CD8-positive, alpha-beta memory T cell (primary cell): ENCODE measurements at regions not wholly inside any gene's neighbourhood (a gene's known extent, or its start where the extent isn't known, plus 50 kb on each side); places are given as distances from the start of the nearest gene placed in this dataset.

Experiments used
- CTCF ChIA-PET: fragments of 350-600 bp; sonication (Branson Sonifier 250); formaldehyde crosslinking; loops from one replicate; lab custom pipeline; 2021; ENCODE audit warnings: antibody characterized with exemption; lab: Charles Lee
- POLR2A ChIA-PET: fragments of 350-600 bp; sonication (Branson Sonifier 250); formaldehyde crosslinking; loops from one replicate; lab custom pipeline; 2021; ENCODE audit warnings: antibody characterized with exemption; lab: Charles Lee
- DNase-seq, 5 donors: peaks; one replicate each; pipeline versions ENCODE4 v3.0.0 to v3.0.0-alpha.2; 2020 to 2022; ENCODE audit warnings: mixed read lengths in 1 of 5
- H3K27ac ChIP-seq: one replicate; pipeline ENCODE4 v1.7.0; 2013; ENCODE audit warnings: low read depth, mild to moderate bottlenecking, low read length, moderate library complexity
- H3K27me3 ChIP-seq: 2 replicates; pipeline ENCODE4 v1.7.0; 2013; ENCODE audit warnings: low read length, mild to moderate bottlenecking; ENCODE audit not compliant: insufficient read depth, poor library complexity, severe bottlenecking
- H3K36me3 ChIP-seq: 2 replicates; pipeline ENCODE4 v1.7.0; 2013; ENCODE audit warnings: mild to moderate bottlenecking, low read length, moderate library complexity; ENCODE audit not compliant: insufficient read depth
- H3K4me1 ChIP-seq: 2 replicates; pipeline ENCODE4 v1.7.0; 2013; ENCODE audit warnings: mild to moderate bottlenecking, low read length, moderate library complexity; ENCODE audit not compliant: insufficient read depth
- H3K4me3 ChIP-seq: 2 replicates; pipeline ENCODE4 v1.7.0; 2013; ENCODE audit warnings: mild to moderate bottlenecking, low read length
- H3K9me3 ChIP-seq: 2 replicates; pipeline ENCODE4 v1.7.0; 2013; ENCODE audit warnings: mild to moderate bottlenecking, low read length
- H3K27ac Mint-ChIP-seq, 8 donors: one replicate each; pipeline ENCODE4 v1.8.0; 2020 to 2021; ENCODE audit warnings: mixed read lengths in 8 of 8, mild to moderate bottlenecking in 6 of 8, inconsistent platforms in 3 of 8, moderate library complexity in 3 of 8
- H3K27me3 Mint-ChIP-seq, 2 donors: one replicate each; pipeline ENCODE4 v1.8.0; 2020 to 2021; ENCODE audit warnings: mixed read lengths in 2 of 2, mild to moderate bottlenecking in 1 of 2, moderate library complexity in 1 of 2
- H3K36me3 Mint-ChIP-seq, 3 donors: one replicate each; pipeline ENCODE4 v1.8.0; 2020 to 2021; ENCODE audit warnings: mixed read lengths in 3 of 3, inconsistent platforms in 1 of 3, mild to moderate bottlenecking in 1 of 3
- H3K4me1 Mint-ChIP-seq, 3 donors: one replicate each; pipeline ENCODE4 v1.8.0; 2020 to 2021; ENCODE audit warnings: mixed read lengths in 3 of 3, inconsistent platforms in 1 of 3, mild to moderate bottlenecking in 1 of 3
- H3K4me3 Mint-ChIP-seq, 7 donors: one replicate each; pipeline ENCODE4 v1.8.0; 2020 to 2021; ENCODE audit warnings: mixed read lengths in 7 of 7, mild to moderate bottlenecking in 6 of 7, moderate library complexity in 4 of 7, inconsistent platforms in 2 of 7
- H3K9me3 Mint-ChIP-seq, 5 donors: one replicate each; pipeline ENCODE4 v1.8.0; 2020 to 2022; ENCODE audit warnings: mixed read lengths in 5 of 5, mild to moderate bottlenecking in 3 of 5, moderate library complexity in 2 of 5, inconsistent platforms in 1 of 5

DNA sequence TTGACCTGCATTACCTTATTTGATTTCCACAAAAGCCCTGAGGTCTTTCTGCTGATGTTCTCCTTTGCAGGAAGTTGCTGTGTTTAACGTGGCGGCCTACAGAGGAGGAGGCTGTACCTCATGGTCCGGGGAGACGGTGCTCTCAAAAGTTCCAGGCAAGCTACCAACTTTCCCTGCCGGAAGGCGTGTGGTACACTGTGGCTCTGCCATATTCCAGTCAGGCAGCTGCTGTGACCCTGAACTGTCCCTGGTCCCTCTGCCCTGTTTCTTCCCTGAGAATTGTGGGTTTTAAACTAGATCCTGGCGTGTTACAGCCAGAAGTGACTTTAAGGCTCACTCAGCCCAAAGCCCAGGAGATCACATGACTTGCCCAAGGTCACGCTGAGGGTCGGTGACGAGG, 139.2 kb downstream of the TEX36 start:
- no peaks in the 10 kb centered on the region for H3K9me3 Mint-ChIP-seq
- peaks cover 0 to 5% of the 10 kb centered on the region in 2 donors for H3K27me3 Mint-ChIP-seq
- no peak overlapping the region for H3K4me3 Mint-ChIP-seq
- H3K27ac Mint-ChIP-seq = no peak overlapping the region
- Histone ChIP-seq H3K27me3 (no peaks in the 10 kb centered on the region), H3K9me3 (no peaks in the 10 kb centered on the region), H3K27ac (no peak overlapping the region), H3K4me3 (no peak overlapping the region), H3K36me3 (no peaks in the 10 kb centered on the region), H3K4me1 (no peaks in the 10 kb centered on the region)
- ChIA-PET CTCF (no interaction called here), POLR2A (no interaction called here)
- H3K36me3 Mint-ChIP-seq = no peaks in the 10 kb centered on the region
- DNase-seq = no peak
- no peaks in the 10 kb centered on the region for H3K4me1 Mint-ChIP-seq

DNA sequence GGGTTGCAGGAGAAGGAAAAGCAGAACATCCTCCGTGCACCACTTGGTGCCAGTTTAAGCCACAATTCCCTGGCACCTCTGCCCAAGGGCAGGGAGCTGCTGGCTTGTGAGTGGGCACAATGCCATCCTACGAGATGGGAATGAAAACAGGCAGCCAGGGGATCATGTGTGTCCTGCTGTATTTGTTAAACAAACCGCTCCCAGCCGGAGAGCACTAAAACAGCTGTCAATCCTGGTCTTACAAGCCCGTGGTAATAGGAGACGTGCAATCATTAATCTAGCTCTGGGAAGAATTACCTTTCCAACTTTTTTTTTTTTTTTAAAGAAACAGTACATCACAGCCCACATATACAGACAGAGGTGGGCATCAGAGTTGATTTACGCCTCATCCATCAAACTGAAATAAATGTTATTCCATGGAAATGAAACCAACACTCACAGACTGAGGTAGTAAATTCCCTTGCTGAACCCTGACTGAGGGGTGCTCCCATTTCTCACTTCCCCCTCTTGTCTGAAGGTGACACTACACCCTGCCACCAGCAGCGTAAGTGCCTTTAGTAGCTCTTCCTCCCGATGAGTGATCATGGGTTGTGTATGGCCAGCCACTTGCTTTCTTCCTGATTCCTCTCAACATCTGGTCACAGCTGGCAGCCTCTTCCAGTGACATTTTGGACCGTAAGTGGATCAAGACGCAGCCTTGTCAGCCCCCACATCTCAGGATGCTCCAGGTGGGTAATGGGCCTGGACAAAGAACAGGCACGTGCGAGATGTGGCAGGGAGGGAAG, 143.8 kb downstream of the TEX36 start:
- H3K36me3 ChIP-seq = no peaks in the 10 kb centered on the region
- Mint-ChIP-seq H3K4me3 (no peak overlapping the region), H3K27me3 (peaks cover 0 to 1% of the 10 kb centered on the region in 2 donors), H3K9me3 (peaks cover 0 to 2% (median 0%) of the 10 kb centered on the region in 5 donors), H3K36me3 (no peaks in the 10 kb centered on the region), H3K27ac (no peak overlapping the region), H3K4me1 (no peaks in the 10 kb centered on the region)
- H3K9me3 ChIP-seq = no peaks in the 10 kb centered on the region
- POLR2A ChIA-PET = no interaction called here
- H3K27ac ChIP-seq = no peak overlapping the region
- H3K27me3 ChIP-seq = no peaks in the 10 kb centered on the region
- no peak overlapping the region for H3K4me3 ChIP-seq
- CTCF ChIA-PET = no interaction called here
- H3K4me1 ChIP-seq = no peaks in the 10 kb centered on the region
- DNase-seq = no peak

DNA sequence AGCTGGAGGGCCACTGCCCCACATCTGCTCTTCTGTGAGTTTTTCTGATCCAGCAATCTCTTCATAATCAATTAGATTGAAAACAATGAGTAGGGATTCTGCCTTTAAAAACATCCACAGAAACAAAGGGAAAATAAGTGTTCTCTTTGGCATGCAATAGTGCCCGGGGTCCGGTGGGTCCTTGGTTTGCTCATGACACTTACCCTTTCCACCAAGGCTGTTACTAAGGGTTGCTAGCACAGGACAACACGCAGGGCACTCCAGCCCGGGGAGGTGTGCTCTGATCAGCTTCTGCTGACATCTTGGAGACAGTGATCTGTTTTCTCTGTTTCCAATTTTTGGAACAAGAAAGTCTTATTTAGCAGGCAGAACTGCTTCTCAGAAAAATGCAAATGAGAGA, 146.7 kb downstream of the TEX36 start:
- no peaks in the 10 kb centered on the region for H3K36me3 ChIP-seq
- Mint-ChIP-seq H3K27ac (no peak overlapping the region), H3K9me3 (peaks cover 0 to 2% (median 0%) of the 10 kb centered on the region in 5 donors), H3K27me3 (peaks cover 0 to 6% of the 10 kb centered on the region in 2 donors), H3K4me1 (no peaks in the 10 kb centered on the region), H3K36me3 (no peaks in the 10 kb centered on the region), H3K4me3 (no peak overlapping the region)
- CTCF ChIA-PET = no interaction called here
- POLR2A ChIA-PET = no interaction called here
- no peak for DNase-seq
- H3K4me3 ChIP-seq = no peak overlapping the region
- no peaks in the 10 kb centered on the region for H3K9me3 ChIP-seq
- no peaks in the 10 kb centered on the region for H3K4me1 ChIP-seq
- no peak overlapping the region for H3K27ac ChIP-seq
- no peaks in the 10 kb centered on the region for H3K27me3 ChIP-seq

- CTCF ChIA-PET = no interaction called here
- Mint-ChIP-seq H3K27ac (peak overlapping the region in 1 of 8 donors; percentile 55), H3K4me3 (no peak overlapping the region), H3K36me3 (no peaks in the 10 kb centered on the region), H3K27me3 (peaks cover 0 to 6% of the 10 kb centered on the region in 2 donors), H3K4me1 (no peaks in the 10 kb centered on the region), H3K9me3 (peaks cover 0 to 2% (median 0%) of the 10 kb centered on the region in 5 donors)
- no peak overlapping the region for H3K27ac ChIP-seq
- no peaks in the 10 kb centered on the region for H3K9me3 ChIP-seq
- H3K4me1 ChIP-seq = no peaks in the 10 kb centered on the region
- H3K36me3 ChIP-seq = no peaks in the 10 kb centered on the region
- no peaks in the 10 kb centered on the region for H3K27me3 ChIP-seq
- POLR2A ChIA-PET = no interaction called here
- no peak for DNase-seq
- no peak overlapping the region for H3K4me3 ChIP-seq
Observed at GRCh38 chr10:125535559-125535958, 147.4 kb downstream of the TEX36 start.

- POLR2A ChIA-PET = no interaction called here
Observed at GRCh38 chr10:125534515-125534914, 148.4 kb downstream of the TEX36 start.

DNA sequence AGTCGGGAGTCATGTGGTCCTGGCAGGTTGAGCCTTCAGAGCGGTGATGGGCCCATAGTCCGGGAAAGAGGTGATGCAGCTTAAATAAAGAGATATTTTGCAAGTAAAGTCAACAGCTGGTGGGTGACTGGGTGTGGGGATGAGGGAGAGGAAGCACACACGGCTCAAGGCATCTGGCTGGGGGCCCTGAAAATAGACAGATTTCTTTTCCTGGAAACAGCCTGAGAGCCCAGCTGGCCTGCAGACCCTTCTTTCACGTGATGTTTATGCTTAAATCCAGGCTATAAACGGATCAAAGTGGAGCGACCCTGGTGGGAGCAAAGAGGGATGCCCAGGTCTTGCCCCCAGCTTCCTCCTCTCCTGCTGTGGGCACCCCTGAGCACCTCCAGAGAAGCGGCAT, 149.1 kb downstream of the TEX36 start:
- no peak overlapping the region for H3K27ac ChIP-seq
- Mint-ChIP-seq H3K27ac (no peak overlapping the region), H3K4me3 (no peak overlapping the region), H3K27me3 (peaks cover 0 to 6% of the 10 kb centered on the region in 2 donors), H3K9me3 (peaks cover 0 to 5% (median 0%) of the 10 kb centered on the region in 5 donors), H3K36me3 (no peaks in the 10 kb centered on the region), H3K4me1 (no peaks in the 10 kb centered on the region)
- no peaks in the 10 kb centered on the region for H3K36me3 ChIP-seq
- no peaks in the 10 kb centered on the region for H3K9me3 ChIP-seq
- DNase-seq = no peak
- H3K4me3 ChIP-seq = no peak overlapping the region
- ChIA-PET CTCF (no interaction called here), POLR2A (no interaction called here)
- no peaks in the 10 kb centered on the region for H3K4me1 ChIP-seq
- no peaks in the 10 kb centered on the region for H3K27me3 ChIP-seq

More at GRCh38 chr10:125534515-125534914, 148.4 kb downstream of the TEX36 start:
- CTCF ChIA-PET = no interaction called here
- Histone ChIP-seq H3K27ac (no peak overlapping the region), H3K9me3 (no peaks in the 10 kb centered on the region), H3K4me3 (no peak overlapping the region), H3K4me1 (no peaks in the 10 kb centered on the region), H3K27me3 (no peaks in the 10 kb centered on the region), H3K36me3 (no peaks in the 10 kb centered on the region)
- no peak for DNase-seq
- Mint-ChIP-seq H3K4me3 (no peak overlapping the region), H3K27me3 (peaks cover 0 to 6% of the 10 kb centered on the region in 2 donors), H3K4me1 (no peaks in the 10 kb centered on the region), H3K36me3 (no peaks in the 10 kb centered on the region), H3K9me3 (peaks cover 0 to 2% (median 0%) of the 10 kb centered on the region in 5 donors), H3K27ac (no peak overlapping the region)

DNA sequence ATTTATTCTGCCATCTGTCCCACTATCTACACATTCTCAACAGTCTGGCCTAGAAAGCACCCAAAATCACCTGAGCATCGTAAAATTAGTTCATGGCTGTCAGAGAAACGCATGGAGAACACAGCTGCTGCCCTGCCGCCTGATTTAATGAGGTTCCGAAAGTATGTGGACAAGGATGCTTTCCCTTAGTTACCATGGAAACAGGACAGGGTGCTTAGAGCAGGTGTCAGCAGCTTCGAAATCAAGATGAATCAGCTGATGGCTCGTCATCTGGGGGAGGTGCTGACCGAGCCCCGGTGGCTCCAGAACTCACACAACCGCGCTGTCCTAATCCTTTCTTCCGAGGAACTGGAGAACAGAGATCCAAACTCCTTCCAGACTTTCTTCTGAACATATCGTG, 151.5 kb downstream of the TEX36 start:
- Mint-ChIP-seq H3K36me3 (no peaks in the 10 kb centered on the region), H3K4me1 (no peaks in the 10 kb centered on the region)
- CTCF ChIA-PET = no interaction called here

GRCh38 chr10:125523347-125523746, 159.6 kb downstream of the TEX36 start:
- H3K36me3 Mint-ChIP-seq = no peaks in the 10 kb centered on the region
- H3K4me1 ChIP-seq = no peaks in the 10 kb centered on the region
- no peak for DNase-seq
- CTCF ChIA-PET = no interaction called here
- no peak overlapping the region for H3K27ac ChIP-seq
- no peaks in the 10 kb centered on the region for H3K27me3 ChIP-seq
- H3K27ac Mint-ChIP-seq = no peak overlapping the region
- H3K4me1 Mint-ChIP-seq = no peaks in the 10 kb centered on the region
- H3K4me3 ChIP-seq = no peak overlapping the region
- no peaks in the 10 kb centered on the region for H3K36me3 ChIP-seq
- no peaks in the 10 kb centered on the region for H3K9me3 Mint-ChIP-seq
- POLR2A ChIA-PET = no interaction called here
- H3K4me3 Mint-ChIP-seq = no peak overlapping the region
- no peaks in the 10 kb centered on the region for H3K9me3 ChIP-seq
- peaks cover 4 to 7% of the 10 kb centered on the region in 2 donors for H3K27me3 Mint-ChIP-seq

More for the DNA sequence above, 151.5 kb downstream of the TEX36 start:
- Histone ChIP-seq H3K27ac (no peak overlapping the region), H3K27me3 (no peaks in the 10 kb centered on the region), H3K4me1 (no peaks in the 10 kb centered on the region), H3K4me3 (no peak overlapping the region), H3K36me3 (no peaks in the 10 kb centered on the region), H3K9me3 (no peaks in the 10 kb centered on the region)
- H3K27me3 Mint-ChIP-seq = peaks cover 0 to 6% of the 10 kb centered on the region in 2 donors
- peaks cover 0 to 5% (median 0%) of the 10 kb centered on the region in 5 donors for H3K9me3 Mint-ChIP-seq
- DNase-seq = no peak
- POLR2A ChIA-PET = no interaction called here
- no peak overlapping the region for H3K4me3 Mint-ChIP-seq
- H3K27ac Mint-ChIP-seq = no peak overlapping the region
